ENCODE measurements at regions not wholly inside any gene's neighbourhood (a gene's known extent, or its start where the extent isn't known, plus 50 kb on each side); places are given as distances from the start of the nearest gene placed in this dataset.

DNA sequence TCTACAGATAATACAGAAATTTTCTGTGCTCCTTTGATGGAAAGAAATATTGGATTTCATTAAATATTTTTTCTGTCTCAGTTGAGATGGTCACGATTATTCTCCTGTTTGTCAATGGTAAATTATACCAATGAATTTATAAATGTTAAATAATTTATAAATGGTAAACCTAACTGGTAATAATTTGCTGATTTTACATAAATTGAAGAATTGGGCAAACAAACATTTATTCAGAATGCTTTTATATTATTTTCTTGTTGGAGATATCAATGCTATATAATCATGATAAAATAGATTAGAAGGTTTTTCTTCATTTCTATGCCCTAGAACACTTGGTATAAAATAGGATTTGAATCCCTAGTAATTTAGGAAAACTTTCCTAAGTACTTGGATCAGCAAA lies 597.6 kb upstream of the IGFBP3 start:
- TF ChIP-seq, protein P1, sequence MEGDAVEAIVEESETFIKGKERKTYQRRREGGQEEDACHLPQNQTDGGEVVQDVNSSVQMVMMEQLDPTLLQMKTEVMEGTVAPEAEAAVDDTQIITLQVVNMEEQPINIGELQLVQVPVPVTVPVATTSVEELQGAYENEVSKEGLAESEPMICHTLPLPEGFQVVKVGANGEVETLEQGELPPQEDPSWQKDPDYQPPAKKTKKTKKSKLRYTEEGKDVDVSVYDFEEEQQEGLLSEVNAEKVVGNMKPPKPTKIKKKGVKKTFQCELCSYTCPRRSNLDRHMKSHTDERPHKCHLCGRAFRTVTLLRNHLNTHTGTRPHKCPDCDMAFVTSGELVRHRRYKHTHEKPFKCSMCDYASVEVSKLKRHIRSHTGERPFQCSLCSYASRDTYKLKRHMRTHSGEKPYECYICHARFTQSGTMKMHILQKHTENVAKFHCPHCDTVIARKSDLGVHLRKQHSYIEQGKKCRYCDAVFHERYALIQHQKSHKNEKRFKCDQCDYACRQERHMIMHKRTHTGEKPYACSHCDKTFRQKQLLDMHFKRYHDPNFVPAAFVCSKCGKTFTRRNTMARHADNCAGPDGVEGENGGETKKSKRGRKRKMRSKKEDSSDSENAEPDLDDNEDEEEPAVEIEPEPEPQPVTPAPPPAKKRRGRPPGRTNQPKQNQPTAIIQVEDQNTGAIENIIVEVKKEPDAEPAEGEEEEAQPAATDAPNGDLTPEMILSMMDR (IDR thresholded peaks at IDR 0.05) = no peak
- no peak for TF ChIP-seq POLR2A (IDR thresholded peaks at IDR 0.05)

All from thyroid gland (tissue), 4 donors.